ENCODE measurements at regions not wholly inside any gene's neighbourhood (a gene's known extent, or its start where the extent isn't known, plus 50 kb on each side); places are given as distances from the start of the nearest gene placed in this dataset.

- Histone ChIP-seq H3K4me2 (ENCODE audit: low read depth, low read length, poor library complexity, severe bottlenecking) (peak overlapping the region; percentile 26), H3K79me2 (ENCODE audit: insufficient read depth, low read length) (no peaks in the 10 kb centered on the region), H3K9me3 (ENCODE audit: insufficient read depth, low read depth, low read length) (no peaks in the 10 kb centered on the region), H3K36me3 (ENCODE audit: insufficient read depth, low read length) (no peaks in the 10 kb centered on the region), H4K20me1 (ENCODE audit: insufficient read depth, low read length, poor library complexity, severe bottlenecking) (no peaks in the 10 kb centered on the region), H3K4me1 (ENCODE audit: insufficient read depth, low read length, poor library complexity, severe bottlenecking) (no peaks in the 10 kb centered on the region), H3K4me3 (ENCODE audit: low read length, poor library complexity, severe bottlenecking) (no peak overlapping the region), H3K27me3 (ENCODE audit: insufficient read depth, low read length, poor library complexity, severe bottlenecking) (no peaks in the 10 kb centered on the region), H3K9me2 (replicated peaks; ENCODE audit: low read depth, low read length) (no peaks in the 10 kb centered on the region), H3K9ac (ENCODE audit: low read depth, low read length, poor library complexity, severe bottlenecking) (no peak overlapping the region), H3F3A (ENCODE audit: low read depth) (no peaks in the 10 kb centered on the region), H2AFZ (ENCODE audit: low read length) (peak overlapping the region; percentile 38; the same call in 1 of the 2 replicates)
- no peak for TF ChIP-seq EZH2phosphoT487 (IDR thresholded peaks at IDR 0.05; ENCODE audit: borderline replicate concordance)
- TF ChIP-seq CTCF (conservative IDR thresholded peaks at IDR 0.05; ENCODE audit: low read length): no peak
These were observed 301.4 kb upstream of the EPHA5 start for GRCh38 chr4:65971686-65972085.

GRCh38 chr4:65968831-65969558, 298.7 kb upstream of the EPHA5 start:
- H3K9me3 ChIP-seq (ENCODE audit: insufficient read depth, low read depth, low read length): no peaks in the 10 kb centered on the region
- H3K36me3 ChIP-seq (ENCODE audit: insufficient read depth, low read length): no peaks in the 10 kb centered on the region
- H3K4me1 ChIP-seq (ENCODE audit: insufficient read depth, low read length, poor library complexity, severe bottlenecking): no peaks in the 10 kb centered on the region
- TF ChIP-seq EZH2phosphoT487 (IDR thresholded peaks at IDR 0.05; ENCODE audit: borderline replicate concordance) (no peak), CTCF (conservative IDR thresholded peaks at IDR 0.05; ENCODE audit: low read length) (no peak)
- H3K4me3 ChIP-seq (ENCODE audit: low read length, poor library complexity, severe bottlenecking): no peak overlapping the region
- H3K9me2 ChIP-seq (replicated peaks; ENCODE audit: low read depth, low read length): no peaks in the 10 kb centered on the region
- no peak overlapping the region for H3K9ac ChIP-seq (ENCODE audit: low read depth, low read length, poor library complexity, severe bottlenecking)
- H3K4me2 ChIP-seq (ENCODE audit: low read depth, low read length, poor library complexity, severe bottlenecking): no peak overlapping the region
- H3K79me2 ChIP-seq (ENCODE audit: insufficient read depth, low read length): no peaks in the 10 kb centered on the region
- no peaks in the 10 kb centered on the region for H3F3A ChIP-seq (ENCODE audit: low read depth)
- H2AFZ ChIP-seq (ENCODE audit: low read length): no peak overlapping the region
- no peaks in the 10 kb centered on the region for H3K27me3 ChIP-seq (ENCODE audit: insufficient read depth, low read length, poor library complexity, severe bottlenecking)
- H4K20me1 ChIP-seq (ENCODE audit: insufficient read depth, low read length, poor library complexity, severe bottlenecking): no peaks in the 10 kb centered on the region

GRCh38 chr4:65960751-65961150, 290.5 kb upstream of the EPHA5 start:
- TF ChIP-seq CTCF (conservative IDR thresholded peaks at IDR 0.05; ENCODE audit: low read length) (no peak), EZH2phosphoT487 (IDR thresholded peaks at IDR 0.05; ENCODE audit: borderline replicate concordance) (no peak)
- Histone ChIP-seq H3K36me3 (ENCODE audit: insufficient read depth, low read length) (no peaks in the 10 kb centered on the region), H3K9me3 (ENCODE audit: insufficient read depth, low read depth, low read length) (no peaks in the 10 kb centered on the region), H3K4me3 (ENCODE audit: low read length, poor library complexity, severe bottlenecking) (no peak overlapping the region), H3K9ac (ENCODE audit: low read depth, low read length, poor library complexity, severe bottlenecking) (no peak overlapping the region), H2AFZ (ENCODE audit: low read length) (no peak overlapping the region), H3K79me2 (ENCODE audit: insufficient read depth, low read length) (no peaks in the 10 kb centered on the region), H3F3A (ENCODE audit: low read depth) (no peaks in the 10 kb centered on the region), H3K4me1 (ENCODE audit: insufficient read depth, low read length, poor library complexity, severe bottlenecking) (no peaks in the 10 kb centered on the region), H3K27me3 (ENCODE audit: insufficient read depth, low read length, poor library complexity, severe bottlenecking) (no peaks in the 10 kb centered on the region), H4K20me1 (ENCODE audit: insufficient read depth, low read length, poor library complexity, severe bottlenecking) (no peaks in the 10 kb centered on the region), H3K4me2 (ENCODE audit: low read depth, low read length, poor library complexity, severe bottlenecking) (no peak overlapping the region), H3K9me2 (replicated peaks; ENCODE audit: low read depth, low read length) (no peaks in the 10 kb centered on the region)
